DMS53 (cell line): ENCODE measurements at regions not wholly inside any gene's neighbourhood (a gene's known extent, or its start where the extent isn't known, plus 50 kb on each side); places are given as distances from the start of the nearest gene placed in this dataset.

ENCODE experiments used
- DNase-seq: peaks from one replicate; lab custom pipeline; 2025; lab: John Stamatoyannopoulos, UW

DNA sequence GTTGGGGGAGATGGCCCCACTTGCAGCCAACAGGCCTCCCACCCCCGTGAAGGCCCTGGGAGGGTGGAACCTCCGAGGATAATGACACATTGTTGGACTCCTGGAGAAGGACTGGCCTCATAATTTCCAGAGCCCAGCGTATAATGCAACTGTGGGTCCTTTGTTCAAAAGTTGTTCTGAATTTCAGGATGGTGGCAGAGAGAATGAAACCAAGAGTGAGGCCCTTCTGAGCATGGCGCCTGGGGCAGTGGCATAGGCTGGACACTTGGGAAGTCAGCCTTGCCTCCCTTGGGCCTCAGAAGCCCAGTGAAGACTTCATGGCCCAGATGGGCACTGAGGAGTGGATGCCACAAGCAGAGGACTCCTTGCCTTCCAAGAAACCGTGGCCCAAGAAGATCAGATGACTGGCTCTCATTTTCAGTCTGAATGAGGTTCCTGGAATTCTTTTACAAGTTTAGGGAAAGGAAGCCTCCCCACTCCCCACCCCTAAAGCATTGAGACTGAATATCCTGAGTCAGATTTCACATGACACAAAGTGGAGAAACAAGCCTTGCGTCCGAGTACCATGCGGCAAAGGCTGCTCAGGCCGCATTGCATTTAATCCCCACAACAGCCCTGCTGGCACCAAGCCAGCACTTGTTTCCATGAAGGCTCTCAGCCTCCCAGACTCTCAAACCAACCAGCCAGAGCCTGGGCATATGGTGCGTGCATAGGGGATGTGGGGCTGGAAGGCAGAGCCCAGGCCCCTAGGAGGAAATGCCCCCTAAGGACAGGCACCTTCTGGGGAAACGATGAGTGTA is 96.7 kb upstream of the SMIM23 start:
- DNase-seq, result peak; percentile 26

- no peak for DNase-seq
Observed at GRCh38 chr5:171689853-171690417, 95.7 kb upstream of the SMIM23 start.

- DNase-seq, result peak; percentile 78
Observed at GRCh38 chr5:171692107-171692506, 93.5 kb upstream of the SMIM23 start.

DNA sequence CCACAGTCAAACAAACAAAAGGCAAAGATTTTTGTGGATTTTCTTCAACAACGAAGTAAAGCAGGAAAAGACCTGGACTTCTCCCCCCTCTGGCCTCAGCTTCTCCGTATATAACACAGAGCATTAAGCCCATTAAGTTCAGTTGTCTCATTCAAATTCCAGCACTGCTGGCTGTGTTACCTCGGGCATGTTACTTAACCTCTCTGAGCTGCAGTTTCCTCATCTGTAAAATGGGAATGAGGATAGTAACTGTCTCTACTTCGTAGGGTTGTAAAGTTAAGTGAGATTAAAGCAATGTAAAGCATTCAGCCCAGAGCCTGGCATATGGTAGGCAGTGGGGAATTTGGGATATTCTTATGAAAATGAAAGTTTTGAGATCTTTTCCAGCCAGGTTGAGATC is 92.7 kb upstream of the SMIM23 start:
- DNase-seq, result no peak

- DNase-seq, result peak; percentile 34
Observed at GRCh38 chr5:171693412-171693811, 92.2 kb upstream of the SMIM23 start.

- no peak for DNase-seq
Observed at GRCh38 chr5:171695804-171696203, 89.8 kb upstream of the SMIM23 start.

- no peak for DNase-seq
Observed at GRCh38 chr5:171697221-171698102, 88.2 kb upstream of the SMIM23 start.

- DNase-seq, result no peak
Observed at GRCh38 chr5:171700318-171700912, 85.2 kb upstream of the SMIM23 start.

DNA sequence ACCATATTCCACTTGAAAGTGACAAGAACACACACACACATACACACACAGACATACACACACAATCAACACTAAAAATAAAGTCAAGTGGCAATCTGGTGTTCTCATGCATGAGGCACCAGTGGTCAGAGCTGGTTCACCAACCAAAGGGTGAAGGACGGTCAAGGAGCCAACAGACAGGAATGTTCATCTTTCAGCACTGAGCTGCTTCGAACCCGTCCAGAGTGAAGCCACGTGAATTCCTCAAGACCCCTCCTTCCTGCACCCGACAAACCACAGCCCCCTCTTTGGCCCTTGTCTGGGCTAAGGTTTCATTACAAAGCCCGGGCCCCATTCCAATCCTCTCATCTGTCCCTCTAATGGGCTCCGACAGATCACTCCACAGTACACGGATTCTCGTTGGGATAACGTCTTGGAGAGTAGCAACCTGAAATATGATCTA is 84.5 kb upstream of the SMIM23 start:
- DNase-seq, result no peak

GRCh38 chr5:171702135-171702770 is 83.4 kb upstream of the SMIM23 start:
- DNase-seq, result no peak

DNA sequence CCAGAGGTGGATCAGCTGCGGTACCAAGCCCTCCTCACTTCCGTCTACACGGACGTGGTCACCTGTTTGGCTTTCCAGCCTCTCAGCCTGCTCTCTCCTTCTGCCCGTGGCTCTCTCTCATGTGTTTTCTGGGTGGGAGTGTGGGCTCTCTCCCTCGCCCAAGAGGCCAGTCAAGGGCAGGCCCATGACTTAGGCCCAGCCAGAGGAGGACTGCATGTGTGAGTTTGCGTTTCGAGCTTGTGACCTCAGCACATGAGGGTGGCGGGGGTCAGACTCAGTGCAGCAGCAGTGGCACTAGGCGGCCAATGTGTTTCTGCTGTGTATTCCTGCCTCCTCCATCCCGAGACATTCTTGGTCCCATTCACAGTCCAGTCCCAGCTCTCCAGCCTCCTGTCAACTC is 82.5 kb upstream of the SMIM23 start:
- no peak for DNase-seq

DNA sequence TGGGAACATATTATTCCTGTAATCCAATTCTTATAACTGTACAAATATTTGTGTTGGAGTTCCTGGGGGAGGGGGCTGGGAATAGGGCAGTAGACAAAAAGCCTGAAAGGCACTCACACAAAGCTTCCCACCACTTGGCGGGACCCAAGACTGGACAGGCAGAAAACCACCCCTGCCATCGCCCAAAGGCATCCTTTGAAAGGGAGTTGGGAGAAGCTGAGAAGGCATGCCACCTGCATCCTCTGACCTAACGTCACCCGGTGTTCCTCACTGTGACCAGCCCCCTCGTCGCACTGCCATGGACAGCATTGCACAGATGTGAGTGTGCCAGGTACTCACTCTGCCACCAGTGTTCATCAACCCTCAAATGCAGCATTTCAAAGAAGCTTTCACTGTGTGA is 80.6 kb upstream of the SMIM23 start:
- no peak for DNase-seq

- no peak for DNase-seq
Observed at GRCh38 chr5:171705830-171706468, 79.7 kb upstream of the SMIM23 start.

GRCh38 chr5:171706736-171707441 is 78.7 kb upstream of the SMIM23 start:
- DNase-seq, result no peak

DNA sequence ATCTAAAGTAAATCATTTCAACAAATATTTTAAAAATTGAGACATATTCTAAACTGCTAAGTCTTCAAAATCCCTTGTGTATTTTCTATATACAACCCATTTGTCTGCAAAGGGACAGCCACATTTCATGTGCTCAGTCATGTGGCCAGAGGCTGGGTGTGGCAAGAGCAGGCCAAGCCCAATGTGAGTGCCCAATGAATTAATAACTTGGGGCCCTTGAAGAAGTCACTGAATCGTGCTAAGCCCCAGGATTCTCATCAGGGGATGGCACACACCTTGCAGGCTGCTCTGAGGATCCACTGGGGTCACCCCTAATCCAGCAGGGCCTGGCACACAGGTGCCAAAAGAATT is 78.2 kb upstream of the SMIM23 start:
- no peak for DNase-seq

DNA sequence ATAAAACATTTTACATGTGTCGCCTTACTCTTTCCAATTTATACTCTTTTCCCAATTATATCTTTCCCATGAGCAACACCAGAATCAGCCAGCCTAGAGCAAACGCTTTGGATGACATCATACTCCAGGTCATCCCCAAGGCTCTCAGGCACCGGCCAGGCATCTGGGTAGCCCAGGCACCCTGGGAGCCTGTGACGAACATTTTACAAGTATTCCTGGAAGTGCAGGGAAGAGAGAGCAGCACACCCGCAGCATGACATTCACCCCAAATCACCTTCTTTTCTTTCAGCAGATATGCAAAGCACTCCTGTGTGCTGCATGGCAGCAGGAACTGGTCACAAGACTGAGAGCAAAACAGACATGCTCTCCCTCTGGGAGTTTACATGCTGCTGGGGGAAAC is 75.7 kb upstream of the SMIM23 start:
- no peak for DNase-seq

DNA sequence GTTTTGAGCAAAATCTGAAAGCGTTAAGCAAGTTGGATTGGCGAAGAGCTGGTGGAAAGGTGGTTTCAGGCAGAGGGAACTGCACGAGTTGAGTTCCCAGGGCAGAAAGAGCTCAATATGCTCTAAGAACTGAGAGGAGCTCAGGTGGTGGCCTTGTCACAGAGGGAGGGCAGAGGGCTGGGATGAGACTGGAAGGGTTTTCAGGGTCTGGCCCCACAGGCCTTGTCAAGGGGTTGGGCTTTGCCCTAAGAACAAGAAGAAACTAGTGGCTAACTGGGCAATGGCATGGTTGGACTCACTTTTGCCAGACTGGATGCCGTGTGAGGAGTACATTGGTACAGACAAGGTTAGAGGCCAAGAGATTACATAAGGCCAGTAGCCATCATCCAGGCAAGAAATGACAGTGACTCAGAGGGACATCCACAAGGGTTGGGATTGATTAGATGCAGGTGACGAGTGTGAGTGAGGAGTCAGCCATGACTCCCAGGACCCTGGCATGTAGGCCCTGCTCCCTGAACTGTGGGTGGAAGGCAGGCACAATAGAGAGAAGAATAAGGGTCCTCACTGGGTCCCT is 75.1 kb upstream of the SMIM23 start:
- DNase-seq, result no peak

- no peak for DNase-seq
Observed at GRCh38 chr5:171711571-171711970, 74.0 kb upstream of the SMIM23 start.

DNA sequence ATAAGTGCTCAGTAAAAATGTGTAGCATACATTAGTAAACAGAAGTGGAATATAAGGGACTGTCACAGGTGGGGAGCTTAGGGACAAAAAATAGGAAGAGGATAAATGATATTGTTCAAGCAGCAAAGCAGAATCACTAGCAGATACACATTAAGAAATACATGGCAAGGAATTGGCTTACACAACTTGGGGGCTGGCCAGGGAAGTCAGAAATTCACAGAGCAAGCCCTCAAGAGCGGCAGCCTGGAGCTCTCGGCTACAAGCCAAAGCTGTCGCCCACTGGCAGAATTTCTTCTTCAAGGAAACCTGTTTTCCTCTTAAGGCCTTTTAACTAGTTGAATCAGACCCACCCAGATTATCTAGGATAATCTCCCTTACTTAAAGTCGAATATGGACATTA is 73.0 kb upstream of the SMIM23 start:
- no peak for DNase-seq

DNA sequence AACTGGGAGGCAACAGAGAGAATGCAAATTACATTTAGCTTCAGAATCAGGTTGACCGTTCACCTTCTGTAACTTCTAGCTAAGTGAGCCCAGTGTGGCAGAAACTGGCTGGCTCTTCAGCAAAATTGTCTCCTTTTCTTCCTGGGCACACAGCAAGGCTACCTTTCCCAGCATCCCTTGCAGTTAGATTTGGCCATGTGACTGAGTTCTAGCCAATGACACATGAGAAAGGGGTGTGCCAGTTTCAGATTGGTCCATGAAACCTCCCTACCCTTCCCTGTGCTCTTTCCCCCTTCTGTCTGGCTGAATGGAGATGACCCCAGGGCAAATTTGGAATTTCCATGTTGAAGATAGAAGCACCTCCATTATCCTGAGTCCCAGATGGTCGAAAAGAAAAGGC is 72.5 kb upstream of the SMIM23 start:
- no peak for DNase-seq

DNA sequence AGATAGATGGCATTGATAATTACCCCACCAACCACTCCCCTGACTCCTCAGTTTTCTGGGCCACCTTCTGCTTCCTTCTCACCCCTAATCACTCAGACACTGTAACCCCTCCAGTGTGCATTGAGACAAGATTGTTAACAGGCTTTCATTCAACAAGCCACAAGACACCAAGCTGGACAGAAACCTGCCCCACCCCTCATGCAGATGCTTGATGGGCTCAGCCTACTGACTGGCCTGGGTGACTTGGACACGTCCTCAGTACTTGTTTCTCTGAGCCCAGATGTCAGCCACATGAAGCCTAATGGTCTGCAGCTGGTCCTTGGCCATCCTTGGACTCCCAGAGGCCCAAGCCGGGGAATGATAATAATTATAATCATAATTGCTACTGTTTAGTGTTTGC is 71.4 kb upstream of the SMIM23 start:
- DNase-seq, result no peak
